NCI-H1694 treated with DMSO at 0.1 percent for 48 hours (cell line): ENCODE measurements at regions not wholly inside any gene's neighbourhood (a gene's known extent, or its start where the extent isn't known, plus 50 kb on each side); places are given as distances from the start of the nearest gene placed in this dataset.

Experiments used
- DNase-seq: peaks from one replicate; lab custom pipeline; 2025; lab: John Stamatoyannopoulos, UW

- DNase-seq = no peak
Measured at GRCh38 chr18:27826101-27826500, 350.8 kb downstream of the CDH2 start.

GRCh38 chr18:27825689-27826088 is 351.2 kb downstream of the CDH2 start:
- DNase-seq = no peak

- no peak for DNase-seq
Measured at GRCh38 chr18:27824841-27825681, 351.9 kb downstream of the CDH2 start.

GRCh38 chr18:27824275-27824674 is 352.7 kb downstream of the CDH2 start:
- no peak for DNase-seq

GRCh38 chr18:27823053-27823452 is 353.9 kb downstream of the CDH2 start:
- DNase-seq = no peak

- DNase-seq = no peak
Measured at GRCh38 chr18:27808683-27809082, 368.2 kb downstream of the CDH2 start.

- DNase-seq = no peak
Measured at GRCh38 chr18:27803957-27804356, 373.0 kb downstream of the CDH2 start.

GRCh38 chr18:27797484-27797883 is 379.4 kb downstream of the CDH2 start:
- DNase-seq = no peak

- no peak for DNase-seq
Measured at GRCh38 chr18:27794181-27794926, 382.6 kb downstream of the CDH2 start.

GRCh38 chr18:27793013-27793785 is 383.7 kb downstream of the CDH2 start:
- no peak for DNase-seq

- DNase-seq = no peak
Measured at GRCh38 chr18:27789406-27789805, 387.5 kb downstream of the CDH2 start.

- DNase-seq = no peak
Measured at GRCh38 chr18:27787547-27787946, 389.4 kb downstream of the CDH2 start.

GRCh38 chr18:27785815-27786471 is 391.0 kb downstream of the CDH2 start:
- DNase-seq = no peak

GRCh38 chr18:27780061-27780745 is 396.7 kb downstream of the CDH2 start:
- DNase-seq = peak; percentile 48

GRCh38 chr18:27778925-27779324 is 398.0 kb downstream of the CDH2 start:
- DNase-seq = no peak

GRCh38 chr18:27778441-27778840 is 398.5 kb downstream of the CDH2 start:
- peak; percentile 15 for DNase-seq

- DNase-seq = no peak
Measured at GRCh38 chr18:27772081-27772480, 404.8 kb downstream of the CDH2 start.

GRCh38 chr18:27771571-27771970 is 405.4 kb downstream of the CDH2 start:
- DNase-seq = no peak

GRCh38 chr18:27769152-27769551 is 407.8 kb downstream of the CDH2 start:
- no peak for DNase-seq

- DNase-seq = no peak
Measured at GRCh38 chr18:27763936-27764335, 413.0 kb downstream of the CDH2 start.

GRCh38 chr18:27763341-27763740 is 413.6 kb downstream of the CDH2 start:
- no peak for DNase-seq
